GM18507 (cell line): ENCODE measurements at regions not wholly inside any gene's neighbourhood (a gene's known extent, or its start where the extent isn't known, plus 50 kb on each side); places are given as distances from the start of the nearest gene placed in this dataset.
"Not testable (repeated sequence)": the region's sequence is repeated elsewhere in the genome, so short reads cannot be mapped to it uniquely, and the experiment has no call there.

Experiments
- DNase-seq: peaks from one replicate; pipeline ENCODE4 v3.0.0; 2011; ENCODE audit warnings: low read depth; ENCODE audit not compliant: insufficient read length; ENCODE audit errors: extremely low spot score
- FAIRE-seq: peaks from 2 replicates; lab custom pipeline; 2011; peaks lifted over from hg19 to GRCh38; lab: Jason Lieb, UNC

DNA sequence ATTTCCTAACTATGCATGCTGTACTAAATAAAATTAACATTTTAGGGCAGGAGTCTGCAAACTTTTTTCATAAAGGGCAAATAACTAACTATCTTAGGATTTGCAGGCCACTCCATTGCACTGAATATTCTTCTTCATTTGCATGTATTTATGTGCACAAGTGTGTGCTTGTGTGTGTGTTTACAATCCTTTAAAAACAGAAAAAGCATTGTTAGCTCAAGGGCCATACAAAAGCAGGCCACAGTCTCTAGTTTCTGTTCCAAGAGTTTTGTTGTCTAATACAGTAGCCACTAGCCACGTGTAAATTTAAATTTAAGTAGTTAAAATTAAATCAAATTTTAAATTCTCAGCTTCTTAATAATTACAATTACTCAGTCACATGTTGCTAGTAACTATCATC lies 621.8 kb downstream of the TMA16 start:
- DNase-seq (no peak), FAIRE-seq (no peak)

DNA sequence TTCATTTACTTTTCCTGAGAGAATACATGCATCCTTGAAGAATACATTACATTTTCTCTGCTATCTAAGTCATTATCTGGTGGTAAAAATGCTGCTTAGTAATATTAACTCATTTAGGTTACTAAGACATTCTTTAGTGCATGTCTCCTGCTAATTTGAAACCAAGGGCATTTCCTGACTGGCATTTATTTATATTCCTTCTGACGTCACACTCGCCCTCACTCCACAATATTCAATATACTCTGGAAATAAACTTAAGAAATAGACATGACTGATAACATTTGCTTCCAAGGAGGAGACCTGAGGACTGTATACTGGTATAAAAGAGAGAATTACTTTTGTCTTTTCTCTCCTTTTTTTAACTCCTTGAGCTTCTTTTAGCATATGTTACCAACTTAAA lies 619.5 kb upstream of the SMIM31 start:
- DNase-seq, result no peak
- FAIRE-seq, result no peak

DNA sequence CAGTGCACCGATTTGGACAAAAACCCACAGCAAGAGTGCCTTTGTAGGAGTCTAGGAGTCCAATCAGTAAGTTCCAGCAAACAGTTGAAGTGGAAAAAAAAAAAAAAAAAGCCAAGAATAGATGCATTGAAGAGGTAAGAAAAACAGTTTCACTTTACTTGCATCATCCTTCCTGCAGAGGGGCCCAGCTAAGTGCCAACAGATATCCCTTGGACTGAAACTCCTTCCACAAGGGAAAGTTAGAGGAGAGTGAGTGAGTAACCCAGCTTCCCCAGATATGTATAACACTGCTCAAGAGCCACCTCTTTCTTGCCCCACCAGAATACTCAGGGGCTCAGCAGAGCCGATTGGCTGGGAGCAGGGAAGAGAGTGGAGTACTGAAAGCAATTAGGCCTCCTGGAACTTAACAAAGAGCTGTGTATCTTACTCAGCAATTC lies 617.7 kb upstream of the SMIM31 start:
- FAIRE-seq (no peak), DNase-seq (no peak)

DNA sequence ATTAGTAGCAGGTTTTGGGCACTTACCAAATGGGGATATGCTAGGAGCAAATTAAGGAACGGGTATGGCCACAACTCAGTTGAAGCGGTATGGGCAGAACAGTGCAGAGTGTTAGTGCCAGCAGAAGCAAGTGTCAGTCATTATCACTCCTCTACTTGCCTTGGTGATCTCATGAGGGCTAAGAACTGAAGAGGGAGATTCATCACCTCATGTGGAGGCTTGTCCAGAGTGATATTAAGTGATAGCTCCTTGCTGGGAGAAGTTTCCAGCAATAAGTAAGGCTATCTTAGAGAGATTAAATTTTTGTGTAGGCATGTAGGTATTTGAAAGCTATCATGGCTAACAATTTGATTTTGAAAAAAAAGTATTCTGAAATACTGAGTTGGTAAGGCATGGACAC lies 615.4 kb upstream of the SMIM31 start:
- no peak for DNase-seq
- FAIRE-seq, result no peak

DNA sequence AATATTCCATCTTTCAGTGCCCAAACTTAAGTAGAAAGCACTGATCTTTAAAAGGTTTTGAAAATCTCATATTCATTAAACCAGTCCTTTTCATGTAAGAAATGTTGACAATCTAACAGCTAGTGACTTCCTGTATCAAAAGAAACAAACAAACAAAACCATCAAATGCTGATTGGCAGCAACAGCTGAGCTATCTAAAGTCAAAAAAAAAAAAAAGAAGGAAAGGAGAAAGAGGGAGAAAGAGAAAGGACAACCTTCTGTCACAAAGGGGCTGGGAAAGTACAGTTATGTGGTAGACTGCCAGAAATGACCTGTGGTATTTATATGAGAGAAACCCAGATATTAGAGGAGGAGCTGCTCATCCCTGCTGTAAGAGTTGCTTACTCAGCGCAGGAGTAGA lies 614.6 kb upstream of the SMIM31 start:
- no peak for FAIRE-seq

DNA sequence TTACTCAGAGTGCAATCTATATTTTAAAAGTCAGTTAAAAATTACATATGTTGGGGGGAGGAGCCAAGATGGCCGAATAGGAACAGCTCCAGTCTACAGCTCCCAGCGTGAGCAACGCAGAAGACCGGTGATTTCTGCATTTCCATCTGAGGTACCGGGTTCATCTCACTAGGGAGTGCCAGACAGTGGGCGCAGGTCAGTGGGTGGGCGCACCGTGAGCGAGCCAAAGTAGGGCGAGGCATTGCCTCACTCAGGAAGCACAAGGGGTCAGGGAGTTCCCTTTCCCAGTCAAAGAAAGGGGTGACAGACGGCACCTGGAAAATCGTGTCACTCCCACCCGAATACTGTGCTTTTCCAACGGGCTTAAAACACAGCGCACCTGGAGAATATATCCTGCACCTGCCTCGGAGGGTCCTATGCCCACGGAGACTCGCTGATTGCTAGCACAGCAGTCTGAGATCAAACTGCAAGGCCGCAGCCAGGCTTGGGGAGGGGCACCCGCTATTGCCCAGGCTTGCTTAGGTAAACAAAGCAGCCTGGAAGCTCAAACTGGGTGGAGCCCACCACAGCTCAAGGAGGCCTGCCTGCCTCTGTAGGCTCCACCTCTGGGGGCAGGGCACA lies 612.1 kb upstream of the SMIM31 start:
- FAIRE-seq, DNase-seq: not testable (repeated sequence)

More for the DNA sequence above, 614.6 kb upstream of the SMIM31 start:
- DNase-seq, result no peak

DNA sequence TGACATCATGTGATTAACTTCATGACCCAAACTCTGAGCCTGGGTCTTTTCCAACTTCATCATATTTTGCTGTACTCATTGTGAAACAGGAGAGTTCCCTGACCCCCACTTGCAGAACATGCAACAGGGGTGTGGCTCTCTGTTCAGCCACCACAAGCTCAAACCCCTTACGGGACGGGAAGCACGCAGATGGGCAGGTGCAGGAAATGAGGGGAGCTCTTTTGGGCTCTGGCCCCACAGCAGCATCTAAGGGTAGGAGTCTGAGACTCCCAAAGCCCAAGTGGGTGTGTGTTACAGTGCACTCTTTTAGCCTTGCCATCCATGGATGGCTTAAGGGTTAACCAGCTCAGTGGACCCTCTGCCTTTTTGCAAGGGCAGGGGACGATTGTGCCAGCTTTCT lies 599.5 kb upstream of the SMIM31 start:
- FAIRE-seq (no peak), DNase-seq (no peak)

DNA sequence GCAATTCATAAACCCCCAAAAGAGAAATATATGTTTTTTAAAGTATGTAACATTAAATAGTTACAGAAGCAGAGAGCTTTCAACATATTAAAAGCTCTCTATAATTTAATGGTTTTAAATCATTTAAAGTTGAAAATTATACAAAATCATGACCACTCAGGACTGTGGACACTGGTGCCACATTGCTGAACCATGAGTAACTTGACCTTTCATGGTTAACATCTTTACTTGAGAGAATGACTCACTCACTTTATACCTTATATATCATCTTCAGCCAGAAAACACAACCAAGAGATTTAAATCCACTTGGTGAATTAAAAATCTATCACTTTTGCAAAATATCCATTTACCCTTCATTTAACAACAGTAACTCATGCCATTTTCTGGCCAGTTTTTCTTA lies 584.3 kb upstream of the SMIM31 start:
- no peak for FAIRE-seq

DNA sequence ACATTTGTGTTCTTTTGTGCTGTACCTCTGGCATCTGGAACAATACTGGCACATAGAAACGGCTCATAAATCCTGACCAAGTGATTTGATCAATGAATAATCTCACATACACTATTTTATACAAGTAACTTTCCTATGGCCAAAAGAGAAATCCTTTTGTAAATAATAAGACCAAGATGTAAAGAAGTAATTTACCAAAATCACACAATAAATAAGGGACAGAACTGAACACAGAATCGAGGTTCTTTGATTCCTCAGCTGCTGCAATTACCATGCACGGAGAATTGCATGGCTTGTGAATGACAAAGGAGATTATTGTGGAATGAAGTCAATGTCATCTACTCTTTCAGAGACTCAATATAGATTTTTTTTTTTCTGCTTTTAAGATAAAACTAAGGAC lies 576.8 kb upstream of the SMIM31 start:
- DNase-seq, result no peak
- no peak for FAIRE-seq

More for the DNA sequence above, 584.3 kb upstream of the SMIM31 start:
- no peak for DNase-seq

DNA sequence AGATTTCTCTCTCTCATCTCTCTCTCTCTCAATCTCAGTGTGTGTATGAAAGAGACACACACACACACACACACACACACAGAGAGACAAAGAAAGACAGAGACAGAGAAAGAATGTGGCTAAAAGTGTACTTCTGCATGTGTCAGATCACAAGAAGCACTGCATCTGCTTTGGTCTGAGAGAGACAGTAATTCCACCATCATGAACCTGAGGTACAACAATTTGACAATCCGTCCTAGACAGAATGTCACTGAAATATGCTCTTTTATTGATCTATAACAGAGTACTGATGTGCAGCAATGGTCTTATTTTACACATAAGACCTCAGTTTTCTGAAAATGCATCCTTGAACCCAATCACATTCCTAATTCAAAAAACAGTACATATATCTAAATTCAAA lies 576.2 kb upstream of the SMIM31 start:
- DNase-seq (no peak), FAIRE-seq (no peak)

DNA sequence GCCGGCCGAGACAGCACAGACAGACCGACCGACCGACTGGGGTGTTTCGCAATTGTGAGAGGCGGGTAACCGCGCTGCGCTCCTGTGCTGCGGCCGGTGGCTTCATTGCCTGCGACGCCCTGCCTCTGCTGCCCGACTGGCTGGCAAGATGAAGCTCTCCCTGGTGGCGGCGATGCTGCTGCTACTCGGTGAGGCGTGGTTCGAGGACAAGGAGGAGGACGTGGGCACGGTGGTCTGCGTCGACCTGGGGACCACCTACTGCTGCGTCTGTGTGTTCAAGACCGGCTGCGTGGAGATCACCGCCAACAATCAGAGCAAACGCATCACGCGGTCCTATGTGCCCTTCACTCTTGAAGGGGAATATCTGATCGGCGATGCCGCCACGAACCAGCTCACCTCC lies 565.7 kb upstream of the SMIM31 start:
- DNase-seq (no peak), FAIRE-seq (no peak)

DNA sequence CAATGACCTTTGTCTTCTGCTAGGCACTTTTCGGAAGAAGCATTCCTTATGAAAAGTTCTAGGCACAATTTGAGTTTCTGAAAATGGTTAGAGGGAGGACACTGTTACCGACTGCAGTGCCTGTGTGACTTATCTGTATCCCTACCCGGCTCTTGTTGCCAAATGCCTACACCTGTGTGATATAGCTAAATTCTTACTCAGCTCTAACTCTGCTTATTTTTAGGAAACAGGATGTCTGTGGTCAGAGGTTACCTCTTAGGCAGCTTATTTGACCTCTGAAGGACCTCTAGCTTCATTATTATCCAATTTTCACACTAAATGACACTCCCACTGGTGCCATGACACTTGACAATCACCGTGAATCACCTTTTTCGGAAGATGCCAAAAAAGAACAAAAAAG lies 561.1 kb upstream of the SMIM31 start:
- FAIRE-seq, result no peak
- DNase-seq, result no peak

DNA sequence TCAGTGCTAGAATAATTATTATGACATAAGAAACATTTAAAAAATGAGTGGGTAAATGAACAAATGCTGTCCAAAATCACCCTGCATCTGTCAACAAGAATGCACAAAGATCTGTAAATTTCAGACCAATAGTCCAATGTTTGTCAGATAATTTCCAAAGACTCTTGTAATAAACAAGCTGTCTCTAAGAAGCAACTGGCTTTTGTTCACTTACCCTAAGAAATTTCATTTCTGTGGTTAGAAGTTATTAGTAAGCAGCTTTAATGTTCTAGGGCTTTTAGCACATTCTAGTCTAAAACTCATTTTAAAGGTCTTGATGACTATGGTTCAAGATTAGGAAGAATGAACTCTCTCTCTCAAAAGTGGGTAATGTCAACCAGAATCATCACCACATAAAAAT lies 560.3 kb upstream of the SMIM31 start:
- no peak for FAIRE-seq
- DNase-seq, result no peak

DNA sequence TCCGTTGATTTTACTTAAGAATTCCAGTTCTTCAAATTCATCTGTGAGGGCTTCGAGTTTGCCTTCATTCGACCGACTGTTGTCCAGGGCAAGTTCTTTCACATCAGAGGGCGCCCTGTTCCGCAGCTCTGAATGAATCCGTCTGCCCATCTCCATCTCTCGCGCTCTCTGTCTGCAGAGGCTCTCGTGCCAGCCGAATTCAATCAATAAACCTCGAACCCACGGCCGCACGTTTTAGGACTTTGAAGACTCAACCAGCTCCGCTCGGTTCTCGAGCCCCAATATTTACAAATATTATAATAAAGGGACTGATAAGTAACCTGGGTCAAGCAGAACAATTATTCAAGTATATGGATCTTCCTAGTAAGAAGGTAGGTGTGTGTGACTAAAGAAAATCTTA lies 556.4 kb upstream of the SMIM31 start:
- no peak for DNase-seq

DNA sequence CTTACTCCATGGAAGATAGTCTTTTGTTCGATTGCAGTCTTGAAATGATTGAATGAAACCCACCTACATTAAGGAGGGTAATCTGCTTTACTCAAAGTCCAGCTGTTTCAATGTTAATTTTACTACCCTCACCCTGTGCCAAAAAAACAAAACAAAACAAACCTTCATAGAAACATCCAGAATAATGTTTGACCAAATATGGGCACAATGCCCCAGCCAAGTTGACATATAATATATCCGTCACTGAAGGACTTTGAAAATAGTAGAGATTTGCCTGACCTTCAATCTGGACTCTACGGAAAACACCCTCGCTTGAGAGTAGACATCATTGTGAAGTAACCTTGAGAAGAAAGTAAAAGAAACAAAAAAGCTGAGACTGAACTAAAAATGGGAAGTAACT lies 550.5 kb upstream of the SMIM31 start:
- no peak for DNase-seq
- no peak for FAIRE-seq

More for the DNA sequence above, 556.4 kb upstream of the SMIM31 start:
- FAIRE-seq, result no peak

DNA sequence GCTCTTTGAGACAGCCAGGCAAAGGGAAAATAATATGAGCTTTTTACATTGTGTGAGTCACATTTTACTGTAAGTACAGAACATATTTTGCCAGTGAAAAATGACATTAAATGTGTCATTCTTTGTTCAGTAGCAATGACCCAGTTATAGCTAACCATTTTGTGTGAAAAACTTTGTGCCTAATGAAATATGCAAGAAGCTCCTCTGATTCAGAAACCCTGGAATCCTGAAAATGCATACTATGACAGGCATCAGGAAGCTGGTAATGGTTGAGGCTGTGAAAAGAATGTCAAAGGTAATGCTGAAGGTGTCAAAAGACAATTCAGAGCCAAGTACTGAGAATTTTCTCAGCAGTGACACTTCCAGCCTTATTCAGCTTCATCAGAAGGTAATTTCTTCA lies 549.5 kb upstream of the SMIM31 start:
- no peak for DNase-seq
- no peak for FAIRE-seq

DNA sequence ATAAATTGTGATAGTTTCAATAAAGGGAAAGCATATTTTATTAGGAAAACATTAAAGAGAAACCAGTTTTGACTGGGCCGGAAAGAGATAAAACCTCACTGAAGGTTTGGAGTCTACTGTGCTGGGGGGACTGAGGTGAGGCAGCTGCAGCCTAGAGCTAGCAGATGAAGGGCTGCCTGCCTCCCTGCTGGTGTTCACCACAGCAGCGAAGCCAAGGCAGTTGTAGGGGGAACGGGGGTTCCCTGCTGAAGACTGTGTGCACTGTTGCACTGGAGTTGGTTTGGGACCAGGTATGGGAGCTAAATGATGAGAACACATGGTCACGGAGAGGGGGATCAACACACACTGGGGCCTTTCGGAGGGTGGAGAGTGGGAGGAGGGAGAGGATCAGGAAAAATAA lies 546.5 kb upstream of the SMIM31 start:
- DNase-seq (no peak), FAIRE-seq (no peak)

DNA sequence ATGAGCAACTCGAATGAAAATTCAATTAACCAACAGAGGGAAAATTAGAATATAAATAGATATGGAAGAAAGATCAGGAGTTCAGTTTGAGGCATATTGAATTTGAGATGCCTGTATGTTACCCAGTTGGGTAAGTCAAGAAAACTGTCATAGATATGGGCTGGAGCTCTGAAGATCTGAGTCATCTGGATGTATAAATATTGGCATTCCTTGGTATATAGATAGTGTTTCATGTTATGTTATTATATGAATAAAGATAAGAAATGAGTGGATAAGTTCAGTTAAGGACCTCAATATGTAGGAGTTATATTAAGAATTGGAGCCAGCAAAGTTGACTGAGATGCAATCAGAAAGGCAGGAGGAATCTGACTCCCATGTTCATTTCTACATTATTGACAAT lies 543.6 kb upstream of the SMIM31 start:
- FAIRE-seq, result no peak
- no peak for DNase-seq

DNA sequence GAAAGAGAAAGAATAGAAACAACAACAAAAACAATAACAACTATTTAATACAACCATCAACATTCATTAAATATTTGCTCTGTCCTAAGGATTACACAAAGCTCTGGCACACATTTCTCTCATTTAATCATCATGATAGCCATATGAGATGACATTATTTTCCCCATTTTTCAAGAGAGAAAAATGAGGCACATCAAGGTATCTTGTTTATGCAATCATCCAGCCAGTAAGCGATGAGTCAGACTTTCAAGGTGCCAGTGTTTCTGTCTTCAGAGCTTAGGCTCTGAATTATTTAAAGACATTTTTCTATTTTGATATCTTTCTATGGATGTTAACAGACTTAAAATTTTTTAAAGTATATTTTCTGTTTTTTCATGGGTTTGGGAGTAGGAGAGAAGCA lies 541.8 kb upstream of the SMIM31 start:
- DNase-seq, result no peak
- no peak for FAIRE-seq

DNA sequence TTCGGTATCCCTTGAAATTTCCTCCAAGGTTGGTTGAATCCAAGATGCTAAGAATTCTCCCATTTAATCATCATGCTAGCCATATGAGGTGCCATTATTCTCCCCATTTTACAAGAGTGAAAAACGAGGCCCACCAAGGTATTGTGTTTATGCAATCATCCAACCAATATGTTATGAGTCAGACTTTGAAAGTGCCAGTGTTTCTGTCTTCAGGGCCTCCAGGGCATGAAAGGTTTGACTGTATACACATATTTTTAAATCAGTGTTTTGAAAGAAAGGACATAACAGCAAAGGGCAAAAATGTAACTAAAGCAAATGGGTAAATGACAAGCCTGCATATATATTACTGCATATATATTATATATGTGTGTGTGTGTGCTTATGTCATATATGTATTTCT lies 541.2 kb upstream of the SMIM31 start:
- DNase-seq (no peak), FAIRE-seq (no peak)

DNA sequence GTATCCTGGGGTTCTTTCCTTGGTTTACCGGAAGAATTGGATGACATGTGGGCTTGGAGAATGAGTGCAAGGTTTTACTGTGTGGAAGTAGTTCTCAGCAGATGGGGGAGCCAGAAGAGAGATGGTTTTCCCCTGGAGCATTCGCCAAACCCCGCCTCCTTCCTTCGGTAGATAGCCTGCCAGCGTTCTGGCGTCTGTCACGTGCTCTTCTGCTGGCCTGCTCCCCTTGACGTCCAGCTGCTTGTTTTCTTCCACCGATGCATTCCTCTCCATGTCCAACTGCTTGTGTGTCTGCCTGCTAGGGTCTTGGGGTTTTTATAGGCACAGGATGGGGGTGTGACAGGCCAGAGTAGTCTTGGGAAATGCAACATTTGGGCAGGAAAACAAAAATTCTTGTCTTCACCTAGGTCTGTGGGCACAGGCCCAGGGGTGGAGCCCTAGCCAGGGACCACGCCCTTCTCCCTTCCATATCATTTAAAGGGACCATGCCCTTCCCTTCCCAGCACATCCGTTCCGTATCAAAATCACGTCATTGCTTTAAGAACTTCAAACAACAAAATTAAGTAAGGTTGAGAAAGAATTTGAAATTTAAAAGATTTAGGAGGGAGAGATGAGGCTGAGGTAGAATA lies 538.7 kb upstream of the SMIM31 start:
- DNase-seq, result no peak
- no peak for FAIRE-seq

DNA sequence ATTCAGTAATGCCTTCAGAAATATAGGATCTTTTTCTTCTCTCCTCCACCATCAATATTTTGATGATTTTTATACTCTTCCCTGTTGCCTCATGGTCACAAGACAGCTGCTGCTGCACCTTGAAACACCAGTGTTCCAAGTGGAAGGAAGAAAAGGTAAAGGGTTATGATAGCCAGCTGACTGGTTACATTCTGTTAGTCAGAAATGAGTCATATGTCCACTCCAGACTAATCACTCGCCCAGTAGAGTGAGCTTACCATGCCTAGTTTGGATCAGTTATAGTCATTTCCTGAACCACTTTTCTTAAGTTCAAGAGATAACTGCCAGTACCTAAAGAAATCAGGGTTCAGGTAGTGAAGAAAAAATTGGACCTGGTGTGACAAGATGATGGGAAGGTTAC lies 532.3 kb upstream of the SMIM31 start:
- FAIRE-seq (no peak), DNase-seq (no peak)
